HepG2 (cell line): ENCODE measurements at regions not wholly inside any gene's neighbourhood (a gene's known extent, or its start where the extent isn't known, plus 50 kb on each side); places are given as distances from the start of the nearest gene placed in this dataset.

Experiments used
- ATAC-seq: fragments of 200-7000 bp; cut with Tn5 transposase; 3 replicates; pipeline ENCODE4 v1.9.1; 2020; ENCODE audit warnings: mild to moderate bottlenecking, moderate library complexity
- BruUV-seq: library from RNA; stranded (reverse); fragments of 400-500 nt; replicated peaks from 2 replicates; lab custom pipeline; 2021; lab: Mats Ljungman, UMichigan
- CTCF ChIA-PET: fragments of 300-600 bp; formaldehyde crosslinking; extraction: SDS; loops from one replicate; lab custom pipeline; 2021; ENCODE audit warnings: low total read pairs, inconsistent platforms, low intra/inter-chr PET ratio; lab: Yijun Ruan, JAX
- POLR2A ChIA-PET: fragments of 350-600 bp; sonication (Branson Sonifier 250); formaldehyde crosslinking; loops from one replicate; lab custom pipeline; 2020; ENCODE audit warnings: antibody characterized with exemption, inconsistent platforms; lab: Yijun Ruan, JAX
- DNase-seq: peaks from one replicate; pipeline ENCODE4 v3.0.0-alpha.2; 2015; ENCODE audit warnings: low spot score
- FAIRE-seq: peaks from 3 replicates; lab custom pipeline; 2011; peaks lifted over from hg19 to GRCh38; lab: Jason Lieb, UNC
- H2AFZ ChIP-seq: one replicate; pipeline ENCODE4 v1.6.1; 2011; ENCODE audit warnings: low read length, inconsistent platforms
- H3K27ac ChIP-seq: fragments of 300-600 bp; 3 replicates; pipeline ENCODE4 v1.8.0; 2011; ENCODE audit warnings: mixed run types, mild to moderate bottlenecking, mixed read lengths, low read length, inconsistent platforms; ENCODE audit not compliant: insufficient read depth; ENCODE audit errors: extremely low read length
- H3K27me3 ChIP-seq, 2 experiments: fragments of 200-600 bp in 1 of 2; 2 replicates in 1 of 2; 3 replicates in 1 of 2; pipeline versions ENCODE4 v1.6.0 to v1.8.0; 2011; ENCODE audit warnings: low read length in 2 of 2, mild to moderate bottlenecking in 2 of 2, moderate library complexity in 2 of 2, inconsistent platforms in 1 of 2; ENCODE audit not compliant: insufficient read depth in 2 of 2, control insufficient read depth in 1 of 2
- H3K36me3 ChIP-seq, 2 experiments: fragments of 200-600 bp in 1 of 2; replicated peaks in 1 of 2; 2 replicates in 1 of 2; 3 replicates in 1 of 2; pipeline versions ENCODE4 v1.5.1 to v1.8.0; 2011; ENCODE audit warnings: low read length in 2 of 2, inconsistent platforms in 1 of 2; ENCODE audit not compliant: insufficient read depth in 2 of 2, control insufficient read depth in 1 of 2
- H3K4me1 ChIP-seq: 2 replicates; pipeline ENCODE4 v1.5.1; 2012; ENCODE audit warnings: low read length, inconsistent platforms; ENCODE audit not compliant: insufficient read depth
- H3K4me2 ChIP-seq: 2 replicates; pipeline ENCODE4 v1.6.0; 2011; ENCODE audit warnings: low read depth, low read length, inconsistent platforms
- H3K4me3 ChIP-seq, 3 experiments: fragments of 200-600 bp in 1 of 3; sonication (generic), shearing (Covaris generic) in 1 of 3; replicated peaks in 1 of 3; 2 replicates each; pipeline ENCODE4 v1.5.1; 2011 to 2016; ENCODE audit warnings: low read length in 3 of 3, inconsistent platforms in 2 of 3, low read depth in 2 of 3, mild to moderate bottlenecking in 2 of 3, control low read depth in 1 of 3, mixed read lengths in 1 of 3; ENCODE audit not compliant: insufficient read depth in 1 of 3
- H3K79me2 ChIP-seq: one replicate; pipeline ENCODE4 v1.6.1; 2011; ENCODE audit warnings: low read length, inconsistent platforms; ENCODE audit not compliant: insufficient read depth
- H3K9ac ChIP-seq: 2 replicates; pipeline ENCODE4 v1.6.0; 2011; ENCODE audit warnings: mild to moderate bottlenecking, low read depth, low read length, inconsistent platforms; ENCODE audit not compliant: insufficient read depth
- H3K9me3 ChIP-seq: 2 replicates; pipeline ENCODE4 v1.5.1; 2012; ENCODE audit warnings: mild to moderate bottlenecking, low read length
- H4K20me1 ChIP-seq: 2 replicates; pipeline ENCODE4 v1.6.0; 2011; ENCODE audit warnings: inconsistent platforms, mild to moderate bottlenecking, low read length, moderate library complexity; ENCODE audit not compliant: insufficient read depth
- BRF2 ChIP-seq: sonication (generic); formaldehyde crosslinking; IDR thresholded peaks from 2 replicates; pipeline ENCODE4 v1.8.1; 2022; ENCODE audit warnings: mild to moderate bottlenecking, missing genetic modification reagents
- HOXA5 ChIP-seq: sonication (generic); formaldehyde crosslinking; IDR thresholded peaks from 2 replicates; pipeline ENCODE4 v1.4.0; 2020; ENCODE audit warnings: missing genetic modification reagents
- IRF2 ChIP-seq: IDR thresholded peaks from 2 replicates; pipeline ENCODE4 v1.6.1; 2018; ENCODE audit warnings: missing genetic modification reagents, missing compliant biosample characterization
- ISL2 ChIP-seq: sonication (generic); formaldehyde crosslinking; IDR thresholded peaks from 2 replicates; pipeline ENCODE4 v1.5.0; 2020; ENCODE audit warnings: missing genetic modification reagents
- MATR3 ChIP-seq: sonication (generic); formaldehyde crosslinking; IDR thresholded peaks from 2 replicates; pipeline ENCODE4 v1.4.0; 2020; ENCODE audit warnings: missing genetic modification reagents
- RNF2 ChIP-seq: fragments of 450-650 bp; conservative IDR thresholded peaks from 2 replicates; pipeline ENCODE4 v1.6.1; 2016; ENCODE audit warnings: low read depth
- ZKSCAN5 ChIP-seq: sonication (generic); formaldehyde crosslinking; IDR thresholded peaks from 2 replicates; pipeline ENCODE4 v1.5.1; 2020; ENCODE audit warnings: mild to moderate bottlenecking, missing genetic modification reagents
- ZNF256 ChIP-seq: sonication (generic); formaldehyde crosslinking; conservative IDR thresholded peaks from 2 replicates; pipeline ENCODE4 v1.4.0; 2020; ENCODE audit warnings: missing genetic modification reagents
- ZNF512 ChIP-seq: sonication (generic); formaldehyde crosslinking; IDR thresholded peaks from 2 replicates; pipeline ENCODE4 v1.4.0; 2020; ENCODE audit warnings: mild to moderate bottlenecking, missing genetic modification reagents
- ZNF766 ChIP-seq: sonication (generic); formaldehyde crosslinking; IDR thresholded peaks from 2 replicates; pipeline ENCODE4 v1.5.0; 2020; ENCODE audit warnings: missing genetic modification reagents, borderline replicate concordance
- ZSCAN9 ChIP-seq: IDR thresholded peaks from 2 replicates; pipeline ENCODE4 v1.6.1; 2016; ENCODE audit warnings: borderline replicate concordance
- WGBS: methylation state at CpG from one replicate; pipeline ENCODE4 v1.1.6; 2017; ENCODE audit warnings: low lambda C conversion rate; 5-methylcytosine and 5-hydroxymethylcytosine counted together
- in situ Hi-C: cut with HindIII; loops from 2 replicates; pipeline ENCODE4 v1.10.0; 2017; ENCODE audit warnings: low pct_unique_long_range_greater_than_20kb; ENCODE audit not compliant: extremely low pct_ligation_motif_present
- intact Hi-C: fragments of 100-400 bp; cut with micrococcal nuclease; formaldehyde crosslinking; loops from one replicate; pipeline ENCODE4 v1.10.0; 2022; ENCODE audit not compliant: unreplicated experiment

GRCh38 chr2:34147780-34148179 lies 548.7 kb upstream of the FAM98A start (continued):
- no peak for TF ChIP-seq ZNF512 (CRISPR knock-in tag)

- ATAC-seq (no peak), FAIRE-seq (no peak), DNase-seq (no peak)
- Histone ChIP-seq H3K27ac (no peak overlapping the region), H3K4me3 (no peak overlapping the region), H3K9me3 (peaks cover 91% of the 10 kb centered on the region), H3K4me1 (no peaks in the 10 kb centered on the region), H3K9ac (no peak overlapping the region), H2AFZ (no peak overlapping the region), H4K20me1 (no peaks in the 10 kb centered on the region)
- intact Hi-C loops = no loop called here
- TF ChIP-seq BRF2 (CRISPR knock-in tag) (no peak), ZNF766 (CRISPR knock-in tag) (no peak), ISL2 (CRISPR knock-in tag) (no peak), HOXA5 (no peak), ZSCAN9 (CRISPR knock-in tag) (no peak), MATR3 (CRISPR knock-in tag) (no peak), RNF2 (no peak), ZNF256 (CRISPR knock-in tag) (no peak), IRF2 (CRISPR knock-in tag) (no peak), ZKSCAN5 (CRISPR knock-in tag) (no peak)
- TF ChIP-seq, all 625 proteins: peak for 0
- 3% methylated on average over 1 of the region's 1 CpG for WGBS
- Histone ChIP-seq H3K36me3 (no peaks in the 10 kb centered on the region), H3K4me2 (no peak overlapping the region), H3K79me2 (no peaks in the 10 kb centered on the region), H3K27me3 (no peaks in the 10 kb centered on the region)
- BruUV-seq = no TSS peak
- ChIA-PET CTCF (no interaction called here), POLR2A (no interaction called here)
- in situ Hi-C loops = no loop called here
Observed at GRCh38 chr2:34143149-34143548, 544.0 kb upstream of the FAM98A start.
